GM21723 (cell line): ENCODE measurements at regions not wholly inside any gene's neighbourhood (a gene's known extent, or its start where the extent isn't known, plus 50 kb on each side); places are given as distances from the start of the nearest gene placed in this dataset.

Experiments
- ATAC-seq: cut with Tn5 transposase; IDR thresholded peaks from one replicate; pipeline ENCODE4 v1.9.1; 2021; ENCODE audit warnings: mild to moderate bottlenecking, moderate library complexity; ENCODE audit not compliant: unreplicated experiment

DNA sequence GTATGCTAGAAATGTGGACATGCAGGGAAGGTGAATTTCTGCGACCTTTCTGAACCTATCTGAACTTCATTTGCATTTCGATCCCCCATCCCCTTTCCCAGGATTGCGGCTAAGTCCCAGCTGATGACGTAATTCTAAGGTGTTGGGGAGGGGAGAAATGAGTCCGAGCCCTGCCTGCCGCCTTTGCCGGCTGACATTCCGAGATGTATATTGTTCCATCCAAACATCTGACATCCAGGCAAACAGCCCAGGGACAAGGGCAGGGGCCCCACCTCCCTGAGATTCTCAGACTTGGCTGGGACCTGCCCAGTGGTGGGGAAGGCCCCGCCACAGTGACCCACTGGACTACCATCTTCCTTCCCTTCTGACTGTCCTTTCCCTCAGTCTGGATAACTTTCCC lies 494.6 kb downstream of the ENC1 start:
- ATAC-seq = no peak

DNA sequence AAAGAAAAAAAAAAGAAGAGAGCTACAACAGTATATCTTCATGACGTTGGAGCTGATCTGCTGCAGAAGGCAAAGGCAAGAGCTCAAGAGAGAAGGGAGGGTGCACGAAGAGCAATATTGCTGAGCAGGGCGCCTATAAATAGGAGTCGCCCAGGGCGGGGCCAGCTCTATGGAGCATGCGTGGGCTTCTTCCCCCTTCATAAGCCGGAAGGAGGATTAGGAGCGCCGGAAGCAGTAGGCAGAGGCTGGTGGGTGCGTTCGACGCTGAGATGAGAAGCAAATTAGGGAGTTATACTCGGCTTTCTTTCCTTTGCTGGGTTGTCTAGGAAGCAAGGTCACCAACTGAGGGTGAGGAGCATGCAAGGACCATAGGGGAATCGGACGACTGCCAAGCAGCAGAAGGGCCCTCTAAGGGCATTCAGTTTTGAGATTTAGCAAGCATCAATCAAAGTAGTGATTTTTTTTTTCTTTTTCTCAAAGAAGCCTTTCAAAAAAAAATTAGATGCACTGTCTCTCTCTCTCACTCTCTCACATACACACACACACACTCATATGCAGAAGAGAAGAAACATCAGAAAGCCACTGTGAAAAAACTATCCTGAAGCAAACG lies 496.7 kb downstream of the ENC1 start:
- ATAC-seq = no peak

DNA sequence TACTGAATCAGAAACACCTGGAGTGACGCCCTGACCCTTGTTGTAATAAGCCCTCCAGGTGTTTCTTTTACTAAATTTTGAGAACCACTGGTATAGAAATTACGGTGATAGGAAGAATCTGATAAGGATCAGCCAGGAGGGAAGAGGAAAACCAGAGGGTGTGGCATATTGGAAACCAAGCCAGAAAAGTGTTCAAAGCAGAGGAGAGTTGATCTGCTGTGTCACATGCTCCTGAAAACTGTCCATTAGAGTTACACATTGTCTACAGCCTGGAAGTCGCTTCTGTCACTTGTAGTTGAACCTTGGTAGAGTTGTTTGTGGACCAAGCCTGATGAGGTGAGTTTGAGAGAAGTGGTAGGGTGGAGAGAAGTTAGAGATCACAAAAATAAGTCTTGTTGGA lies 497.4 kb downstream of the ENC1 start:
- ATAC-seq = no peak

DNA sequence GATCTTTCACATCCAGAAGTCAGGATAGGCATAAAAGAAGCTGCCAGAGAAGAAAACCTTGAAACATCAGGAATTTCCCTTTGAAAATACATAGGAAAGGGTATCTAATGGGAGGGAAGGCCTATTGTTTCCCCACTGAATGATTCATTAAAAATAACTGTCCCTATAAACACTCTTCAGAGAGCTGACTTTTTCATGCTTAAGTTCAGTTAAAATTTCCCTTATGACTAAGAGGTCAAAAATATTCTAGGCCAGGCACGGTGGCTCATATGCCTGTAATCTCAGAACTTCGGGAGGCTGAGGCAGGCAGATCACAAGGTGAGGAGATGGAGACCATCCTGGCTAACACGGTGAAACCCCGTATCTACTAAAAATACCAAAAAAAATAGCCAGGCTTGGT lies 499.5 kb downstream of the ENC1 start:
- ATAC-seq = no peak

DNA sequence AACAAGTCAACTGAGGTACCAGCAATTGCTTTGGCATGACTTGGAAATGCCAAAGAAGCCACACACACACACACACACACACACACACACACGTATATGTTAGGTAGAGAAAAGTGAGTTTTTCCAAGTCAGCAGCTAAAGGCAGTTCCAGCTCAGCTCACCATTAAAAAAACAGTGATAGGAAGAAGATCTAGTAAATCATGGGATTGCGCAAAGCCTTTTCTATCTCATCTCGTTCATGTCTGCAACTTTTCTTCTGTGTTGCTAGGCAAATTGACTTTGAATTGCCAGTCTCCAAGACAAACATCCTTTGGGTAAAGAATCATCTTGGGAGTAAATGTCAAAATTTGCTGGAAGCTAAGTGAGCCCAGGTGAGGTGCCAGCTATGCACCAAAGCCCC lies 500.1 kb downstream of the ENC1 start:
- no peak for ATAC-seq

DNA sequence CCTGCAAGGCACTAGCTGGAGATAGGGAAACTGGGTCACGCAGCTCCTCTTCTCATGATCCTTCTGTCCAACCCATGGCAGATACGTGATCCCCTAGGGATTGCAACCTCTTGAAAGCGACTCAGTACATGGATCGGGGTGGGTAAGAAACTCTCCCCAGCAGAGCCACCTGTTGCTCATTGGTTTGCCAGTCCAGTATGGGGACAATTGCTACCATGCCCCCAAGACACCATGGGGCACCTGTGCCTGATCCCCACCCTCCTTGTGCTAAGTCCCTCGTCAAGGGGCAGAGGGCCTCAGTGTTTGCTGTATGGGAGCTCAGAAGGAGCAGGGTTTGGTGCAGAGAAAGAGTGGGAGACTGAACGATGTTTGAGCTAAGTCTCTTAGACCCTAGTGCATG lies 500.9 kb downstream of the ENC1 start:
- no peak for ATAC-seq

DNA sequence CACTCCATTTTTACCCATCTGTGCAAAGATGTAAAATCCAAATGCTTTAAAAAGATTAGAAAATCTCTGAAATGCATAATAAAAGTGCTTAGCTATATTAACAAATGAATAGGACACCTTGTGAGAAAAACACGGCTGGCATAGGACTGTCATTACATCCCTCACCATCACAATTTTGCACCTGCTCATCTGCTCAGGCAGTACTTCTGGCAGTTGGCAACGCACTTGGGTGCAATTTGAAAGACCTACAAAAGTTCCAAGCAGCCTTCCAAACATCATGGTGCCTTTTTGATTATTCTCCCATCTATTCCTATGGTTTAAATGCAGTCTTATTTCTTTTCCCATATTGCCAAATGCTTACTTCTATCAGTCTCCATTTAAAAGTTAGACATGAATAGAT lies 501.8 kb downstream of the ENC1 start:
- ATAC-seq = no peak

DNA sequence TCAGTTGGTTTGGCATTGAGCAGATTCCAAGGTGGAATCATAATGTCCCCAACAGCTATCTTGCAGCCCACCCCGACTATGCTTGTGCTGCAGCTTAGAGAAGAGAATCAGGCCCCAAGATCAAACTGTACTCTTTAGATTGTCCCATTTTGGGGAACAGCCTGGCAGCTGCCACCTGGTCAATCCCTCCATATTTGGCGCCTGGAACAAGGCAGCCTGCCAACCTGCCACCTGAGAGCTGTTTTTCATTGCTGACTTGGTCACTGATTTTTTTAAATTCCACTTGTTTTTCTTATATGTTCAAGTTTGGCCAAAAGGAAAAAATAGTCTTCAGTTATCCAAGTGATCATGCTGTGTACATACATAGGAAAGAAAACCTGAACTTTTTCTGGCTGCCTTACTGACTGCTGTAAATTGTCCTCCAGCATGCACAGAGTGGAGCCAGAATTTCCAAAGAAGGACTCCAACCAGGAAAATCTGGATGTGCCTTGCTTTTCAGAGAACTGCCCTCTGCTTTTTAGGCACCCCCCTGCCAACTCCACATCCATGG lies 504.2 kb downstream of the ENC1 start:
- no peak for ATAC-seq

DNA sequence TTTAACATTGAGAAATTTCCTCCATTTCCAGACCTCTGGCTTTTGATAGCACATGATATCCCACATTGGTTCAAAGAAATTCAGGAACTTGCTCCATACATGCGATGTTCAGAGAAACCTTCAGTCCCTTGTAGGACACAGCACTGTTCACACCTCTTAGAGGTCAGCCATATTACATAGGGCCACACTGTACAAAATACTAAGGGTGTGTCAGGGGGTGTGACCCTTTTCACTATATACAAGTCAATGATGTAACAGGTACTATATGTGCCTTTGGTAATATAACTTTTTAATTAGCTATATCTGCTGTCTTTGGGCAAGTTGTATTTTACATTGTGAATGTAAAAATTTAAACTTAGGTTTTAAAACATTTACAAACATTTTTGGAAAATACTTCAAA lies 505.5 kb downstream of the ENC1 start:
- ATAC-seq = no peak

DNA sequence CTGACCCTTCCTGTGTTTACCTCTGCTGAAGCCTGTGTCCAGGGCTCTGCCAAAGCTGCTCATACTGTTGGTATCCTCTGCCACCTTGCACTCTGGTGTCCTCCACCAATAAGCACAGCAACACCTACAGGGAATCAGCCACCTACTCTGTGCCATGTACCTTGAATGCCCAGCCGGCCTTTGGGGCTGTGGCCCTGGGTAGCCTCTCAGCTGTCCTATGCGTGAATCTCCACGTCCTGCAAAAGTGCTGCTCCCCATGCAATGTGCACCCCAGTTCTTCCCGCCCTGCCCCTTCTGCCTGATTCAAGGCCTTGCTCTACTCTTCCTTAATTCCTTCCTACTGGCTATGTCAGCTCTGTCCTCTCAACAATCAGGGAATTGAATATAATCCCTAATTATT lies 506.5 kb downstream of the ARHGEF28 start:
- ATAC-seq = no peak

DNA sequence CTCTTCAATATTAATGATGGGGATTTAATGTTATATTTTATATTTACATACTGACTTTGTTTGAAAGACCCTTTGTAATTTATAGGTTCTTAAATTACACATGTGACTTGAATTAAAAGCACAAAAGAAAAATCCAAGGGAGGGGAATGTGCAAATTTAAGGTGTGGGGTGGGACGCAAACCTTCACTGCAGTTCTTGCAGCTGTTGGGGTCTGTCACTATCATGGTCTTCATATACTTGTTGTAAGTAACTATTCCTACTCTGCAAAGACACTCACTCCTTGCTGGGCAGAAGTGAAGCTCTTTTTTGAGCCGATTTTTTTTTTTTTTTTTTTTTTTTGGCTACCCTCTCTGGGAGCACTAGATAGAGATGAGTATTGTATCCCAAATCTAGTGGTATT lies 505.3 kb downstream of the ARHGEF28 start:
- no peak for ATAC-seq

DNA sequence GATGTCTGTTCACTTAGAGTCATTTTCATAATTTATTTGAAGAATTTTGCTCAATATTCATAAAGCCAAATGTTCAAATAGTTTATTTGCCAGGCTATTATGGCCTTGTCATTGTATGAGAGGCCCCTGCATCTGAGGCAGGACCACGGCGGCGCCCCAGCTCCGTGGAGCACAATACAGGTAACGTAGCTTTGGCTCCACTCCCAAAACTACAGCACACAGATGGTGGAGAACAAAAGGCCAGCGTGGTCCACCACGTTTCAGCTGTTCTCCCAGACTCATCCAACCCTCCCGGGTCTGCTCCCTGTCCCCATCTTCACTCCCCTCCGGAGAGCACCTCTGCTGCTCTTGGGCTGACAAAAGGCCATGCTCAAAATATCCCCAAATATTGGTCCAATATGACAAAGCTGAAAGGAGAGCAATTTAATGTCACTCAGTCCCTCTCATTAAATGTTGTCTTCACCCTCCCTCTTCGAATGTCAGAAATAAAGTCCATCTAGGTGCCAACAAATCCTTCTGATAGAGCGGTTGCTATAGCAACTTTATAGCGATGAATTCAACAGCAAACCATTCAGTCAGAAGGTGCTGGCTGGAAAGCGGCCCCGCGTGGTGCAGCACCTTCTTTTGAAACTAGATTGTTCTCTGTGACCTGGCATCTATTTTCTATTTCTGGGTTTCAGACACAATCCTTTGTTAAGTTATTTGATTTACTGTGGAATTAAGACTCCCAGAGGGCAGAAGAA lies 504.3 kb downstream of the ARHGEF28 start:
- ATAC-seq = no peak

DNA sequence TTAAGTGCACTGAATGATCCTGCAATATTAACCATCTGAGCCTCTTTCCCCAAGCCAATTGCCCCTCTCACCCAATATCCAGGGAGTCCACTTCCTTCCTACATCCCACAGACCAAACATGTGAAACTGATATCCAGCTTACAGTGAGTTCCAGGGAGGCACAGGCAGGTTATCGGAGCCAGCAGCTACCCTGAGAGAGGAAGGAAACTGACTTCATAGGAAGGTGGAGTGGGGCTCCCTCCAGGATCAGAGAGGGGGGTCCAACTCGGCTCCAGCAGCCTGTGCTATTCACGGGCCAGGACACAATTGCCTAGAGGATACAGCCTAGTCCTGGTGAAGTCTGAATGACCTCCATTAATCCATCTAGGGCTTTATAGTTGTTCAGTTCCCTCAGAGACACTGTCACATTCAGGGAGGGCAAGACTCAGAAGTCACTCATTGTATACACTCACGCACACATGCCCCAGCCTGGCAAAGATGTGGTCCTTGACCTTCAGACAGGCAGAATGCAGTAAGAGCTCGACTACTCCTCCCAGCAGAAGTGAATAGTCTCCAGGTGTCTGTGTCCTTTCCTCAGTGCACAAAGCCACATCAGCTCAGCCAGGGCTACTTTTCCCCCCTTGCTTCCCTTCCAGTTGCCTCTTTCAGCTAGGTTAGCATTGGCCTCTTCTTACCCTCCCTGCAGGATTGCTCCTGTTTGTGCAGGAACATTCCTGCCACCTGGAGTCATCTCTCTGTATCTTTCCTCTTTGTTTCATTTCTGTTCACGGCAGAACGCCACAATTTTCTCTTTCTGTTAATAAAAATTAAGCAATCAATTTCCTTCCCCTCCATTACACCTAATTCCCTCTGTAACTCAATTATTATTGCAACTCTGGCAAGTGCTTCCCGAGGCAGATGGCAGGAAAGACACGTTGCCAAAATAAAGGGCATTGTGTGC lies 501.7 kb downstream of the ARHGEF28 start:
- no peak for ATAC-seq

DNA sequence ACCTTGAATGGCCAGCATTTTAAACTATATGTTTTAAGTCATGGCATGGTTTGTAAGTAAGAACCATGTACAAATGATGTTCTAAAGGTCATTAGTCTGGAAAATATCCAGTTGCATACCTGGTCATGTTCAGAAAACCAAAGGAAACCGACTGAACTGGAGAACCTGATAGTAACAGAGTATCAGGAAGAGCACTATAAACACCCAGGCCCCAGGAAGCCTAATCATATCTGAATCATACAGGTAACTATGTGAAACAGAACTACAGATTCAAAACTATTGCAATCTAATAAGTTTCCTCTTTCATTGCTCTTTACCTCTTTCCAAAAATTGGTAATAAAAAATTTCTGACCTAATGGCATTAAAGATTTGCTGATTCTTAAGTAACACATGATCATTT lies 500.3 kb downstream of the ARHGEF28 start:
- ATAC-seq = no peak

DNA sequence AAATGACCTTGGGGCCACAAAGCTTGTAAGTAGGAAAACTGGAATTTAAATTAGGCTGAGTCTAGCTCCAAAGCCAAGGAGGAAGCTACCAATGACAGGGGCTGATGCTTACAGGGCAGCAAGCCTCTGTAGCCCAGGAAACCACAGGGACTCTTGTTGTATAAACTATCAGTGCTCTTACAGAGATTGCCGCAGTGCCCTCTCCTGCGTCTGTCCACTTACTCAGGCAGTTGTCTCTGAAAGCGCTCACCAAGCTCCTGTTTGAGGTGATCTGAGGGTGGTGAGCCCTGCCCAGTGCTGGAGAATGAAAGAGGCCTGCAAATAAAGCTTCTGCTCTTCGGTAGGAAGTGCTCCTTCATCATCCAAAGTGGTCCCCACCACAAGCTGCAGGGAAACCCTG lies 498.8 kb downstream of the ARHGEF28 start:
- ATAC-seq = no peak

DNA sequence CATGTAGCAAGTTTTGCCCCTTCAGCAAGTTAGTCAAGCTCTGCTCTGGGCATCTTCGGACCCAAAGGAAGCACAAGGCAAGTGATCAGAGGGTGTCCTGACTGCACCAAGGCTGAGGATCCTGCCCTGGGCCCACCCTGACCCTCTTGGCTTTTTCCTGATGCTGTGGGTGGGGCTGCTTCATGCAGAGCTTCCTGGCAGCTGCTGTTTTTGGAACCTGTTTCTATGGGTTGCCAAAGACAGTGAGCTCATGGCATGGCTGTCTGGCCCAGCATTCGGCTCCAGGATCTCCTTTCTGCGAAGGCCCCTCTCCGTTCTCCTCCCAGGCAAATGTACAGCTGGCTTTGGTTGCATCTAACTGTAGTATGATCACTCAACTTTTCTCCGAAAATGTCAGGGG lies 497.9 kb downstream of the ARHGEF28 start:
- no peak for ATAC-seq

DNA sequence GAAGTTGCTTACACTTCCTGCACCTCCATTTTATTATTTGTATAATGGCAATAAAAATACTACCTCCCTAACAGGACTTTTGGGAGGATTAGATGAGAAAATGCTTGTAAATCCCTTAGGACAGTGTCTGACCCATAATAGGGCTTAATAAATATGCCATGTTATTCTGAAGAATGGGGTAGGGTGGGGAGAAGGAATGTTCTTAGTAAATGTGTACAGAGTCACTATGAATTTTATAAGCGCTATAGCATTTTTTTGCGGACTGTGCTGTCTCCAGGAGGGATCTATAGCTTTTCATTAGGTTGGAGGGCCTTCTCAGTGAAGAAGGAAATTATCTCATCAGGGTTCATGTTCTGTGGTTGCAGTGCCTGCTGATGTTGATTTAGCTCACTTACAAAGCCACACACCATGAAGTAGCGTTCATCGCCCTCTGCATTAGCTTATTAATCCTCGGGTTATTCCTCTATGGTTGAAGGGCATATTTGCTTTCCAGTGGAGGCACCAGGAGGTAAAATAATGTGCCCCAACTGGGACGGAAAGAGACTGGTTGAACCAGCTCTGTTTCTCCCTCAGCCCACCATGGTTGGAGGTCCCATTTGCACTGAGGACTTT lies 497.1 kb downstream of the ARHGEF28 start:
- ATAC-seq = no peak

DNA sequence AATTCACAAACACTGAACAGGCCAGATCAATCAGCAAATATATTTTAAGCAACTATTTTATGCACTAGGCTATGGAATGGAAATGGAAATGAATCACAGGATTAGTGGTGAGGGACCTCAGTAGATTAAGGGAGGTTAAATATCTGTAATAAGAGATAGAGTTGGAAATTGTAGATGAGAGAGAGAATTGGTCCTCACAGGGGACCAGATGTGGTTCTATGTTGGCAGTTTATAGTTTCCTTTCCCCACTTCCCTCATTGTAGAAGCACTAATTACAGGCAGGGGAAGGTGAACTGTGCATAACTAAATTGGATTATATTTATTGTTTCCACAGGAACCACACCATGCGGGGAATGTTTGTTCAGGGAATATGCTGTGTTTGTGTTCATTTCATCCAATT lies 496.2 kb downstream of the ARHGEF28 start:
- ATAC-seq = no peak

DNA sequence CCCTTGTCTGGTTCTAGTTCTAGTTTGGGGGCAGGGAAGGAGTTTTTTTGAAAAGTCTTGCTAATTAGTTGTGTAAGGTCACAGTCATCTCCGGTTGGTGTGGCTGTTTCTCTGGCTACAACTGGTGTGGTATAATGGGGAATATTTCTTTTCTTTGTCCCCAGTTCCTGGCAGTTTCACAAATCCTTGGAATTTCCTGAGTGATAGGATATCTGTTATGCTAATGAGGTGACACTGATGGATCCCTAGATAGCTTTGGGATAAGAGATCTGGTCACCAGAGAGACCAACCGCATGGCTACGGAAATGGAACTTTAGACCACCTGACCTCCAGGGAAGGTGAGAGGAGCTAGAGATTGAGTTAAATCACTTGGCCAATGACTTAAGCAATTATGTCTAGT lies 494.6 kb downstream of the ARHGEF28 start:
- ATAC-seq = no peak

DNA sequence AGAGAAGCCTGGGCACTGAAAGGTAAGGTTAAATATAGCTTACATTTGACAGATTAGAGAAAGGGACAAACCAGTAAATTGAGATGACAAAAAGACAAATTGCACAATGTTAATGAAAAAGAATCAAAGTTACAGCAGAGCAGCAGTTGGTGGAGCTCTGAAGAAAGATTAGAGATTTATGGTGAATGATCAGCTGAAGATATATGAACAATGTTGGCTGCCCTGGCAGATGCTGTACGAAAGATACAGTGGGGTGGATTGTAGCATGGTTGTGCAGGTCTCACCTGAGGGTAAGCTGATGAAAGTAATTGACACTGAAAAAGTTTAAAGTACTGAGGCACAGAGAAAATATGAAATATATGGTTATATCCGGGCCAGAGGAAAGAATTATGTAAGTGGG lies 492.1 kb downstream of the ARHGEF28 start:
- no peak for ATAC-seq

DNA sequence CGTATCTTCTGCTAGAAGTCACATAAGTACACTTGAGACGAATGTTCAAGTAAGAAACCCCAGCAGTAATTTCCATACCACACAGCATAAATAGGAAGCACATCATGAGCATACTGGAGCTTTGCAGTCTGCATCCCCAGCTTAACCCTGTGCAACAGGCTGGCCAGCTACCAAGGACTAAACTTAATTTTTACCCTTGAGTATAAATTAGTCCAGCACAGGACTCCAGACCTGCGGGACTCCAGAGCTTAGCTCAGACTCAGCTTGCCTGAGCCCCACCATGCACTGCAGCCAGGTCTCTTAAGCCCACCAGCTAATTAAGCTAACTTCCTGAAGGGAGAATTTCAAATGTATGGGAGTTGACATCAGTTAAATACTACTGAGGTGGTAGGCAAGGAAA lies 491.0 kb downstream of the ARHGEF28 start:
- ATAC-seq = no peak
